CD4-positive, alpha-beta T cell treated with Interleukin-2 at 100 ng/mL for 4 hours (primary cell): ENCODE measurements at regions not wholly inside any gene's neighbourhood (a gene's known extent, or its start where the extent isn't known, plus 50 kb on each side); places are given as distances from the start of the nearest gene placed in this dataset.

Source experiments
- DNase-seq: peaks from one replicate; pipeline ENCODE4 v3.0.0-alpha.2; 2020; ENCODE audit warnings: low spot score

DNA sequence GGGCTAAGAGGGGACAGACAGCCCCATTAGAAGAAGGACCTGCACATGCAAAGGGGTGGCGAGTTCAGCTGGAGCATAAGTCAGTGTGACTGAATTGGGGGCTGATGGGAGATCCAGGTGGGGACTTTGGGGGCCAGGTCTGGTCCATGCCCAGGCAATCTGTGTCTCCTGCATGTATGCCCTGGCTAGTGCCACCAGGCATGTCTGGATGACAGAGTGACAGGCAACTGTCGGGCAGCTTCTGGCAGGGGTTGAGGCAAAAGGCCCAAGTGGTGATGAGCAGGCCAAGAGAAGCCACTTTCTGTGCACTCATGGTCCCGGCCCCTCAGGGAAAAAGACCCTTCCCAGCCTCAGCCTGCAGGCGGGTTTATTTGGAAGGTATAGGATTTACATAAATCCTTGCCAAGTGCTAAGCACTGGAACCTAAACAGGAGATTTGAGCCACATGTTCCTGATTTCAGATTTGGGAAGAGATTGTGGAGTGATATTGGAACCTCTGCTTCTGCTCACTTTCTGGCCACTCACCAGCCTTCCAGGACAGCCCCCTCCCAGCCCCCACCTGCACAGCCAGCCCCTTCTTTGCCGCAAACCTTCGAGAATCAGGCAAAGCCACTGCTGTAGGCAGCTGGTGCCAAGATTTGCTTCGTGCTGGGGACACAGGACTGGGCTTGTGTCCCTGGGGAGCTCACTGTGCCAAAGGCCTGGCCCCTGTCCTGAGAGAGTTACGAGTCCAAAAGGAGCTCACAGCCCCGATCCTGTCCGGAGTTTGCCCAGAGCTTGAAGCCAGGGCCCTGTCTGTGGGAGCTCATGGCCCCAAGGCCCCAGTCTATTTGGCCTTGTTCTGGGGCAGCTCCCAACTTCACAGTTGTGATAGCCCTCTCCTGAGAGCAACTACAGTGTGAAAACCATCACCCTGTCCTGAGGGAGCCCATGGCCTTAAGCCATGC lies 232.5 kb upstream of the RTL1 start:
- no peak for DNase-seq

DNA sequence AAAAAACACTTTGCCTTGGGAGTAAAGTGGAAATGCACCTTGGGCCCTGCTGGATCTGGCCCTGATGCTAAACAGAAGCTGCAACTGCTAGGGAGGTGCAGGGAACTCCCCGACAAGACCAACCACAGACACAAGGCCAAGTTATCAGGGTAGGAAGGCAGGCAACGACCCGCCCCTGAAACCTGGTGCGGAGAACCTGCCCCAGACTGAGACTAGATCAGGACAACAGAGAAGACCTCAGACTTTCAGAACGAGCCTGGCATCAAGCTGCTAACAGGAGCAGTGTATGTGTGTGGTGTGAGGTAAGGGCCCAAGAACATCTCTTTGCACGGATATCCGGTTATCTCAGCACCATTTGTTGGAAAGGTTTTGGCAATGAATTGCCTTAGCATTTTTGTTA lies 233.7 kb upstream of the RTL1 start:
- no peak for DNase-seq

GRCh38 chr14:101147848-101148247 lies 244.3 kb upstream of the RTL1 start:
- DNase-seq, result no peak

DNA sequence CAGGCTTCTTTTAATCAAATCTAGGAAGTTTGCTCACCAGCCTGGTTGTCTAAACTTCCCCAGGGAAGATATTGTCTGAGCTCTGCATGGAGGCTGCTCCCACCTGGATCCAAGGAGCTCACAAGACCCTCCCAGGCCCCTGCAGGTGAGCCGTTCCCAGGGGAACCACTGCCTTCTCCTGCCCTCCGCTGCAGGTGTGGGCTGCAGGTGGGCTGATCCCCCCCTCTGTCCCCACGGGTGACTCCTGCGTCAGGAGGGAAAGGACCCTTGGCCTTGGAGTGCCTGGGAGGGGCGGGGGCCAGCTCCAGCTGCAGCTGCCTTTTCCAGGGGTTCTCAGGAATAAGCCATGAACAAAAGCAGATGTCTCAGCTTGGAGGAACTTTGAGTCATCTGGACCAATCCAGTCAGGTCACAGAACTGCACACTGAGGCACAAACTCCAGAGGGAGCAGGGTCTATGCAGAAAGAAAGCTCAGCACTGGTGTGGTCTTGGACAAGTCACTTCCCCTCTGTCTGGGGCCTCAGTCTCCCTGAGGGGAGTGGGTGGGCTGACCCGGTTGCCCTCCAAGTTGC lies 246.6 kb upstream of the RTL1 start:
- DNase-seq, result no peak

GRCh38 chr14:101151226-101151926 lies 247.9 kb upstream of the RTL1 start:
- no peak for DNase-seq

GRCh38 chr14:101151927-101152305 lies 248.4 kb upstream of the RTL1 start:
- DNase-seq, result no peak

DNA sequence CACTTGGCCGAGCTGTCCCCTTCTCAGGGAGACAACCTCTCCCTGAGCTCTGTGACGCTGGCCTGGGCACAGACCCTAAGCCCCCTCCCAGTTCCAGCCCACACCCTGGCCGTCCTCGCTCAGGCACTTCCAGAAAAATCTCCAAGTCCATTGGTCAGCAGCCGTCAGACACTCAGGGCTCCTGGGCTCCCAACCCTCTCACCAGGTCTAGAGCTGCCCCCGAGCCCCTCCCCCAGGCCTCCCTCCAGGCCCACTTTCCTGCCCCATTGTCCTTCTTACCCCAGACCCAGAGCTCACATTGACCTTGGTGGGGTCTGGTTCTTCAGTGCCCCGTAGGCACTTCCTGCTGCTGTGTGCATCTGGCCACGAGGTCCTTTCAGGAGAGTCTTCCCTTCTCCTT lies 249.3 kb upstream of the RTL1 start:
- no peak for DNase-seq

- no peak for DNase-seq
Observed at GRCh38 chr14:101153691-101154090, 250.2 kb upstream of the RTL1 start.

DNA sequence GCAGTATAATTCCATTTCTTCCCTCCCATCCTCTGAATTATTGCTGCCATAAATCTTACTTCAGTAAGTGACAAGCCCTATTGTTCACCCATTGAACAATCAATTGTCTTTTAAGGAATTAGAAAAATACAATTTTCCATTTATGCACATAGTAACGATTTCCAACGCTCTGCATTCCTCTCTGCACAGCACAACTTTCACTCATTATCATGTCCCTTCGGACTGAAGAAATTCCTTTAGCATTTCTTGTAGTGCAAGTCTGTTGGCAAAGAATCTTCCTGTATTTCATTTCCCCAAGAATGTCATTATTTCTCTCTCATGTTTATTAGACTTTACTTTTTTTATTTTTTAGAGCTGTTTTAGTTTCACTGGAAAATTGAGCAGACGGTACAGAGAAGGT lies 252.1 kb upstream of the RTL1 start:
- DNase-seq, result no peak

- DNase-seq, result no peak
Observed at GRCh38 chr14:101167428-101167827, 263.9 kb upstream of the RTL1 start.

- no peak for DNase-seq
Observed at GRCh38 chr14:101169267-101169666, 265.7 kb upstream of the RTL1 start.

GRCh38 chr14:101171650-101172049 lies 268.1 kb upstream of the RTL1 start:
- no peak for DNase-seq

GRCh38 chr14:101173698-101174521 lies 270.4 kb upstream of the RTL1 start:
- no peak for DNase-seq

DNA sequence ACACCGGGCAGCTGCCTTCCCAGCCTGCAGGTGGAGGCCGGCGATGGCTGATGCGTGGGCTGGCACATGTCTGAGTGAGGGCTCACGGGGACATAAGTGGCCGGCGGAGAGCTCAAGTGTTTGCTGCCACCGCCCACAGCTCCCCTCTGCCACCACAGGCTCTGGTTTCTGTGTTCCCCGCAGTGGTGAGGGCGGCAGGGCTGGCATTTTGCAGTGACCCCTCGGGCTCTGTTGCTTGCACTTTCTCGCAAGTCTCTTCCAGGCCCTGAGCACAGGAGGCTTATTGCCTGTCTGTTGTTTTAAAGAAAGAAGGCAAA lies 271.0 kb upstream of the RTL1 start:
- no peak for DNase-seq

DNA sequence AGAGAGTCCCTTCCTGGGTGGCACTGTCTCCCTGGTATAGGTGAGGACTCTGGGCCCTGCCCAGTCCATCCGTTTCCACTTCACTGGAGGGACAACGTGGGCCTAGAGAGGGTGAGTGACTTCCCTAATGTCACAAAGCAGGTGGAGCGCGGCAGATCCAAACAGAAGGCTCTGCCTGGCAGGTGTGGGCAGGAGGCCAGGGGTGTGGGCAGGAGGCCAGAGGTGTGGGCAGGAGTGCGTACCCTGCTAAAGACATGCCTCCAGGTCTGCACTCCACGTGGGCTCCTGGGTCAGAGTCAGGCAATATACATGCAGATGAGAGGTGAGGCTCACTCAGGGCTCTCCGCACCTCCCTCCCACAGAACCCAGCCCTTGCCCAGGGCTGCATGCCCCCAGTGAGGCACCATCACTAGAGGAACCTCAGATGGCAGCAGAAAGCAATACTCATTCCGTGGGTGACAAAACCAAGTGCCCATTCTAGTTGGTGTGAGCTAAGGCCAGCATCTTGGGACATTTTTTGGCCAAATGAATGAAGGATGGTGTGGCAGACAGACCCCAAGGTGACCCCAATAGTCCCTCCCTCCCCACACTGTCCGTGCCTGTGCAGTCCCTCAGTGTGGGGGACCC lies 271.6 kb upstream of the RTL1 start:
- no peak for DNase-seq

DNA sequence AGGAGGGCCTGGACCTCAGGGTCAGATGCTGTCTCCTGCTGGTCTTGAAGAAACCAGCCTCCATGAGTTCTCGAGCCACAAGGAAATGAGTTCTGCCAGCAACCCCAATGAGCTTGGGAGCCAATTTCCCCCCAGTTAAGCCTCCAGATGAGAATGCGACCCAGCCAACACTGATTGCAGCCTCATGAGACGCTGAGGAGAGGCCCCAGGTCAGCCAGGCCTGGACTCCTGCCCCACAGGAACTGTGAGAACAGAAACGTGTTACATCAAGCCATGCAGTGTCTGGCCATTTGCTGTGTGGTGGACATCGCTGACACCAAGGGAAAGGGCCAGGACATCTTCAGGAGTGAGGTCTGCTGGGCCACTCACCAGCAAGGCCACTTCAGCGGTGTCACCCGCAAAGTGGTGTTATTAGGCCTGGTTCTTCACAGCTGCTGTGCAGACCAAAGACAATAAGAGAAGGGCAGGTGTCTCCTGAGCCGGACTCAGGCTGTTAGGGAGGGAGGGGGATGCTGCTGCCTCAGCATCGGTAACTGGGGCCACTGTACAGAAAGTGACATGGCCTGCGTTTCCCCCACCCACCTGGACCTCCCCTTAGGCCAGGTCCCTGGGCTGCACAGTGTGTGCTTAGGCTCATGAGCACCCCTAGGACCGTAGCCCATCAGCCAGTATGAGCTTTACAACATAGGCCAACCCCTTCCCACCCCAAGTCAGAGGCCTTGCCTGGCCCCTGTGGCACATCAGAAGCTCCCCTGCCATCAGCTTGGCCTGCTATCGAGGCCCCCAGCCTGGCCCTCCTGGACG lies 272.4 kb upstream of the RTL1 start:
- no peak for DNase-seq

- no peak for DNase-seq
Observed at GRCh38 chr14:101176535-101177205, 273.1 kb upstream of the RTL1 start.

- DNase-seq, result no peak
Observed at GRCh38 chr14:101177301-101177971, 273.9 kb upstream of the RTL1 start.

DNA sequence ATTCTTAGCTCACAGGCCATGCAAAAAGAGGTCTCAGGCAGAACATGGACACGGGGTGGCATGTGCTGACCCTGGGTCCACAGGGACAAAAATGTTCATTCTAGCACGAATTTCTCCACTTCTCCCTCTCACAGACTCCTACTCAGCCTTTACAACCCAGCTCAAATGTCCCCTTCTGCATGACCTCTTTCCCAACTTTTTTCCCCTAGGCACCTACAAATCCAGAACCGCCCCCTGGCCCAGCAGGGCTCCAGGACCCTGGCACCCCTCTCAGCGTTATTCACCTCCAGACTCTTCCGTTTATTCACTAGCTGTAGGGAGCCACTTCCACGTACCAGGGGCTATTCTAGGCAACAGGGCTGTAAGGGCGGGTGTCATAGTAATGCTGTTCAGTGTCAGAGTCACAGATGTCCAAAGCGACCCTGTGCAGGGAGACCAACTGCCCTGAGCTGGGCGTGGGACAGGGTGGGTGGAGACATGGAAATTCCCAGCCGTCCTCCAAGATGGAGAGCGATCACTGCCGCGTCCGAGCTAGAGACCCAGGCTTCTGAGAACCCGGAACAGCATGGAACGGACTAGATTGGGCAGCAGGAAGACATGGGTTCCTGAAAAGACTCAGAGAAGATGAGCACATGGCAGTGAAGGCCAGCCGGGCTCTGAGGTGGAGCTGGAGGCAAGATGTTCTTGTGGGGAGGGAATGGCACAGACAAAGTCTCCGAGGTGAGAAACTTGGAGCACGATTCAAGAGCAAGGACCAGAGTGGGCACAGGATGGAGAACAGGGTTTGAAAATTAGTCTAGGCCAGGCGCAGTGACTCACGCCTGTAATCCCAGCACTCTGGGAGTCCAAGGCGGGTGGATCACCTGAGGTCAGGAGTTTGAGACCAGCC lies 274.9 kb upstream of the RTL1 start:
- no peak for DNase-seq
